ENCODE measurements at regions not wholly inside any gene's neighbourhood (a gene's known extent, or its start where the extent isn't known, plus 50 kb on each side); places are given as distances from the start of the nearest gene placed in this dataset.

GRCh38 chr2:138319616-138320015 lies 182.0 kb upstream of the SPOPL start (continued):
- no peak for TF ChIP-seq STAT1 (IDR thresholded peaks at IDR 0.05; ENCODE audit: unreplicated experiment)
- TF ChIP-seq NANOG (IDR thresholded peaks at IDR 0.05; ENCODE audit: borderline replicate concordance): no peak
- TF ChIP-seq ZNF114 (CRISPR knock-in tag; IDR thresholded peaks at IDR 0.05): no peak

- H2AFZ ChIP-seq: no peak overlapping the region
- no peak for DNase-seq (ENCODE audit: low spot score)
Observed at GRCh38 chr2:138321458-138321857, 180.1 kb upstream of the SPOPL start.

More at GRCh38 chr2:138321458-138321857, 180.1 kb upstream of the SPOPL start:
- H3K4me3 ChIP-seq: no peak overlapping the region
- peaks cover 4% of the 10 kb centered on the region; the same call in 2 of the 3 replicates for H3K9me3 Mint-ChIP-seq
- no peak overlapping the region for H3K4me3 Mint-ChIP-seq
- no peaks in the 10 kb centered on the region for H3K27me3 Mint-ChIP-seq (ENCODE audit: insufficient read depth, low read depth, poor library complexity)
- no peak for TF ChIP-seq ZNF462 (CRISPR knock-in tag; IDR thresholded peaks at IDR 0.05)
- no peak for TF ChIP-seq ETS1 (IDR thresholded peaks at IDR 0.05)
- TF ChIP-seq CTCF (conservative IDR thresholded peaks at IDR 0.05; ENCODE audit: low read depth in 2 of 2): no peak
- no peak for TF ChIP-seq NANOG (IDR thresholded peaks at IDR 0.05; ENCODE audit: borderline replicate concordance)
- TF ChIP-seq STAT1 (IDR thresholded peaks at IDR 0.05; ENCODE audit: unreplicated experiment): no peak
- TF ChIP-seq EZH2 (IDR thresholded peaks at IDR 0.05; ENCODE audit: low read depth, unreplicated experiment): no peak
- no peak for TF ChIP-seq ZNF331 (CRISPR knock-in tag; IDR thresholded peaks at IDR 0.05; ENCODE audit: low read depth)
- TF ChIP-seq REST (IDR thresholded peaks at IDR 0.05; ENCODE audit: unreplicated experiment): no peak
- no peak for TF ChIP-seq JUNB (IDR thresholded peaks at IDR 0.05; ENCODE audit: unreplicated experiment)
- TF ChIP-seq EZH2phosphoT487 (IDR thresholded peaks at IDR 0.05; ENCODE audit: unreplicated experiment): no peak
- no peak for TF ChIP-seq POLR2AphosphoS5 (IDR thresholded peaks at IDR 0.05; ENCODE audit: low read depth)
- TF ChIP-seq CREB1 (CRISPR knock-in tag; IDR thresholded peaks at IDR 0.05; ENCODE audit: low read depth): no peak
- TF ChIP-seq ZNF114 (CRISPR knock-in tag; IDR thresholded peaks at IDR 0.05): no peak
- H3K27ac Mint-ChIP-seq: no peak overlapping the region
- no peaks in the 10 kb centered on the region for H3K79me2 ChIP-seq (replicated peaks; ENCODE audit: insufficient read depth)
- no peaks in the 10 kb centered on the region for H3K27me3 ChIP-seq (ENCODE audit: insufficient read depth)
- ATAC-seq: peak; percentile 32; the same call in 1 of the 3 replicates
- H4K20me1 ChIP-seq (replicated peaks; ENCODE audit: insufficient read depth): no peaks in the 10 kb centered on the region
- no peaks in the 10 kb centered on the region for H3K36me3 ChIP-seq (ENCODE audit: insufficient read depth)
- H3K9me2 ChIP-seq (ENCODE audit: insufficient read depth): no peaks in the 10 kb centered on the region
- no peak overlapping the region for H3K4me2 ChIP-seq
- peaks cover 7% of the 10 kb centered on the region; the same call in 1 of the 2 replicates for H3K4me1 ChIP-seq (ENCODE audit: insufficient read depth)
- no peak overlapping the region for H3K27ac ChIP-seq (ENCODE audit: low read depth)
- H3K36me3 Mint-ChIP-seq (ENCODE audit: low read depth): peaks cover under 1% of the 10 kb centered on the region; the same call in 1 of the 3 replicates
- no peaks in the 10 kb centered on the region for H3F3A ChIP-seq (replicated peaks; ENCODE audit: low read depth)
- peaks cover 8% of the 10 kb centered on the region for H3K4me1 Mint-ChIP-seq

All from GM23338 (cell line).